ENCODE measurements at regions not wholly inside any gene's neighbourhood (a gene's known extent, or its start where the extent isn't known, plus 50 kb on each side); places are given as distances from the start of the nearest gene placed in this dataset.

- TF ChIP-seq CTCF (IDR thresholded peaks at IDR 0.05), result no peak
- no peak for TF ChIP-seq POLR2A (IDR thresholded peaks at IDR 0.05)
Observed at GRCh38 chr2:155839991-155840390, 492.5 kb downstream of the NR4A2 start.

All from right lobe of liver (tissue), 4 donors.